ENCODE measurements at regions not wholly inside any gene's neighbourhood (a gene's known extent, or its start where the extent isn't known, plus 50 kb on each side); places are given as distances from the start of the nearest gene placed in this dataset.
"Not testable (repeated sequence)": the region's sequence is repeated elsewhere in the genome, so short reads cannot be mapped to it uniquely, and the experiment has no call there.

GRCh38 chr2:215862351-215862771 lies 151.0 kb downstream of the MREG start:
- peak; percentile 68 to 69 for DNase-seq (ENCODE audit: low read depth in 2 of 2)

GRCh38 chr2:215861607-215862350 lies 151.6 kb downstream of the MREG start:
- DNase-seq (ENCODE audit: low read depth in 2 of 2): no peak

GRCh38 chr2:215856080-215856479 lies 157.3 kb downstream of the MREG start:
- DNase-seq (ENCODE audit: low read depth in 2 of 2): no peak

GRCh38 chr2:215855308-215855707 lies 158.0 kb downstream of the MREG start:
- DNase-seq (ENCODE audit: low read depth in 2 of 2): not testable (repeated sequence)

GRCh38 chr2:215854008-215854407 lies 159.3 kb downstream of the MREG start:
- no peak for DNase-seq (ENCODE audit: low read depth in 2 of 2)

GRCh38 chr2:215851696-215852095 lies 161.7 kb downstream of the MREG start:
- DNase-seq (ENCODE audit: low read depth in 2 of 2): no peak

GRCh38 chr2:215851082-215851481 lies 162.3 kb downstream of the MREG start:
- peak in 1 of 2 experiments; percentile 37 for DNase-seq (ENCODE audit: low read depth in 2 of 2)

- no peak for DNase-seq (ENCODE audit: low read depth in 2 of 2)
These were observed 163.0 kb downstream of the MREG start for GRCh38 chr2:215850380-215850779.

- no peak for DNase-seq (ENCODE audit: low read depth in 2 of 2)
These were observed 163.6 kb downstream of the MREG start for GRCh38 chr2:215849771-215850170.

GRCh38 chr2:215848698-215849097 lies 164.7 kb downstream of the MREG start:
- no peak for DNase-seq (ENCODE audit: low read depth in 2 of 2)

GRCh38 chr2:215848146-215848545 lies 165.2 kb downstream of the MREG start:
- no peak for DNase-seq (ENCODE audit: low read depth in 2 of 2)

GRCh38 chr2:215847718-215848117 lies 165.6 kb downstream of the MREG start:
- DNase-seq (ENCODE audit: low read depth in 2 of 2): no peak

- no peak for DNase-seq (ENCODE audit: low read depth in 2 of 2)
These were observed 166.3 kb downstream of the MREG start for GRCh38 chr2:215847056-215847455.

GRCh38 chr2:215845839-215846586 lies 167.3 kb downstream of the MREG start:
- no peak for DNase-seq (ENCODE audit: low read depth in 2 of 2)

- peak; percentile 61 to 73 for DNase-seq (ENCODE audit: low read depth in 2 of 2)
These were observed 169.8 kb downstream of the MREG start for GRCh38 chr2:215843579-215843978.

- DNase-seq (ENCODE audit: low read depth in 2 of 2): no peak
These were observed 172.1 kb downstream of the MREG start for GRCh38 chr2:215841175-215841816.

- DNase-seq (ENCODE audit: low read depth in 2 of 2): no peak
These were observed 173.5 kb downstream of the MREG start for GRCh38 chr2:215839816-215840215.

GRCh38 chr2:215839309-215839708 lies 174.0 kb downstream of the MREG start:
- DNase-seq (ENCODE audit: low read depth in 2 of 2): no peak

- DNase-seq (ENCODE audit: low read depth in 2 of 2): no peak
These were observed 176.5 kb downstream of the MREG start for GRCh38 chr2:215836881-215837280.

GRCh38 chr2:215835657-215836056 lies 177.7 kb downstream of the MREG start:
- no peak for DNase-seq (ENCODE audit: low read depth in 2 of 2)

- no peak for DNase-seq (ENCODE audit: low read depth in 2 of 2)
These were observed 178.1 kb downstream of the MREG start for GRCh38 chr2:215835231-215835630.

GRCh38 chr2:215833531-215834162 lies 179.7 kb downstream of the MREG start:
- no peak for DNase-seq (ENCODE audit: low read depth in 2 of 2)
